Suppressor macrophage (primary cell): ENCODE measurements at regions not wholly inside any gene's neighbourhood (a gene's known extent, or its start where the extent isn't known, plus 50 kb on each side); places are given as distances from the start of the nearest gene placed in this dataset.
A peak's percentile ranks its signal among the peaks of the same experiment; 100 is the strongest.
"Not testable (repeated sequence)": the region's sequence is repeated elsewhere in the genome, so short reads cannot be mapped to it uniquely, and the experiment has no call there.

Source experiments
- DNase-seq, 4 experiments: peaks; one replicate each; pipeline ENCODE4 v3.0.0-alpha.2; 2020 to 2022

DNA sequence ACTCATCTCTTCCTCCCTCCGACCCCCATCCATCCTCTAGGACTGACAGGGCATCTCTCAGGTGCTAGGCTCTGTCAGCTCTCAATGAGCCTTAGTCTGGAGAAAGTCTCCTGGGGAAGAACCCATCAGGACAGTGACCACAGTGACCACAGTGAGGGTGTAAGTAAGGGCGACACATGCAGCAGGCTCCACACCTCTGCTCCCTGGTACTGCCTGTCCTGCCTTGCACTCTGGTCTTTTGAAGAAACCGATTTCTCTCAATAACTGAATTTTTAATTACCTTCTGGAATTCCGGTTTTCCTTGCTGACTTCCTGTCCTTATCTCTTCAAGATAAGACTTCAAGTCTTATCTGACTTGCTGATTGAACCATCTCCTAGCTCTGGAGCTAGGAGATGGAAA, 190.2 kb downstream of the ACTR3B start:
- no peak for DNase-seq

DNA sequence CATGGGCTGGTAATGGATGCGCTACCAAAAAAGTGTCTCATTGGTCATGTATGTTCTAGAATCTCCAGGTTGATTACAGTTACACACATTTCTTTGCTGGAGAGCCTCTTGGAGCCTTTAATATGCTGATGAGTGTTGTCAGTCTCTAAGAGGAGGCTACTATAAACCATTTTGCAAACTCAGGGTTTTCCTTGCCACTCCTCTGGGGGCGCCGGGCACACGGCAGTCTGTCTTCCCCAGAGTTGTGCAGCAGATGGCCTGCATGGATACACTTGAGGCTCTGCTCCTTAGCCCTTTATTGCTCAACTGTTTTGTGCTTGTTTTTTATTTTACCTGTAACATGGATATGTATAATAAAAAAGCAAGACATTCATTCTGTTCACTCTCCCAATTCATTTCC, 196.5 kb downstream of the ACTR3B start:
- DNase-seq = no peak

DNA sequence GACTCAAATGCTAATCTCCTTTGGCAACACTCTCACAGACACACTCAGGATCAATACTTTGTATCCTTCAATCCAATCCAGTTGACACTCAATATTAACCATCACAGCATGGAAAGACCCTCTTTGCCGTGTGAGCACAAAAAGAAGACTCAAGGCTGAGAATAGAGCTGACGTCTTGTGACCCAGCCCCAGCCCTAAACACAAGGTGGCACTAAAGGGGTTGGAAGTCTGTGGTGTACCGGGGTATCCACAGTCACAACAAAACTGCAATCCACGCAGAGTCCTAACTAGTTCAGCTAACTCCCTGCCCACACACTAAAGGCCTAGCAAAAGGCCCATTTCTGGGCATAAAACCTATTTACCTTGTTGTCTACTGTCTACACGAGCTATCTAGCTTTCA, 200.1 kb downstream of the ACTR3B start:
- no peak for DNase-seq

- DNase-seq = not testable (repeated sequence)
These were observed 202.2 kb downstream of the ACTR3B start for GRCh38 chr7:152961796-152962195.

- DNase-seq = no peak
These were observed 206.6 kb downstream of the ACTR3B start for GRCh38 chr7:152966189-152966588.

DNA sequence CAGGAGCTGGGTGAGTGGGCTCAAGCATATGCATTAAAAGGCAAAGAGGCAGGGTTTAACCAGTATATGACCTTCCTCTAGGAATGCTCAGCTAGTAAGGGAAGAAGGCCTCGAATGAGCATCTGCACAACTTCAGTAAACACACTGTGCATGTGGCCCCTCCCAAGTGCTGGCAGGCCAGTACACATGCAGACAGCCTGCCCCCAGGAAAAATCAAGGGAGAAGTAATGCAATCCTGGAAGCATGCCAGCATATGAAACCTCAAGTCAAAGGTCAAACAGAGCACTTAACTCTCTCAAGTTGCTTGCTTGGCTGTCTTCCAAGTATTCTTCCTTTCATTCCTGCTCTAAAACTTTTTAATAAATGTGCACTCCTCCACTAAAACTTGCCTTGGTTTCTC, 208.4 kb downstream of the ACTR3B start:
- peak in 1 of 4 experiments; percentile 0 for DNase-seq

GRCh38 chr7:152968514-152968913, 209.0 kb downstream of the ACTR3B start:
- DNase-seq = no peak

DNA sequence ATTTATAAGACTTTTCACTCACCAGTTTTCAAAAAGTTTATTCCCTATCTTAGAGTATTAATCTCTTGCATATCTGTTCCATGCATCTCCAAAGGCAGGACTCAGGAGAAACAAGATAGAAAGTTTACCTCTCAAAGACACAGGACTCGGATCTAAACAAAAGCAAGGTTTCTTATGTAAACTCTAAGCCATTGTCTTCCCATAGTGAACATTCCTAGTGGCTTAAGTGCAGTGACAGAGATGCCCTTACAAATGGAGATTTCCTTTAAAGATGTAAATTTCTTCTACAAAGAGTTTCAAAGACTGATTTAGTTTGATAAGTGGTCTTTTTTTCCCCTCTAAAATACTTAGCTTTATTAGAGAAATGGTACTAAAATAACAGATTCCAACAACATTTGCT, 209.8 kb downstream of the ACTR3B start:
- no peak for DNase-seq

- no peak for DNase-seq
These were observed 210.3 kb downstream of the ACTR3B start for GRCh38 chr7:152969839-152970238.

GRCh38 chr7:152970481-152970880, 210.9 kb downstream of the ACTR3B start:
- no peak for DNase-seq

- DNase-seq = no peak
These were observed 215.0 kb downstream of the ACTR3B start for GRCh38 chr7:152974577-152974976.

DNA sequence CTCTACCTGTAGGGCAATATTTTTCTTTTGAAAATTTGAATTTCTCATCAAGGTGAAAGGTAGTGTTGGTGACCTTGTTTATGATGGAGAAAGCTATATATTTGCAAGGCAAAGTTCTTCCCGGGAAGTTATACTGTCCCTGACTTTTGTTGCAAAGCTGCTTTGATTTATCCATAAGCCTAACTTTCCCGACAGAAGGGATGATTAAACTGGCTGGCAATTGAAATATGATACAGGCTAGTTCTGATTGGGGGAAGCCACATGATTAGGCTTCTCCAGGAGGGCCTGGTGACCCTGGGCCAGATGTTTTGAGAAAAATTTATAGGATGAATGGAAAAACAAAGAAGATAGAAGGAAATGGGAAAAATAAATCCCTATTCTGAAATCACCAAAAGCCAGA, 215.5 kb downstream of the ACTR3B start:
- no peak for DNase-seq

DNA sequence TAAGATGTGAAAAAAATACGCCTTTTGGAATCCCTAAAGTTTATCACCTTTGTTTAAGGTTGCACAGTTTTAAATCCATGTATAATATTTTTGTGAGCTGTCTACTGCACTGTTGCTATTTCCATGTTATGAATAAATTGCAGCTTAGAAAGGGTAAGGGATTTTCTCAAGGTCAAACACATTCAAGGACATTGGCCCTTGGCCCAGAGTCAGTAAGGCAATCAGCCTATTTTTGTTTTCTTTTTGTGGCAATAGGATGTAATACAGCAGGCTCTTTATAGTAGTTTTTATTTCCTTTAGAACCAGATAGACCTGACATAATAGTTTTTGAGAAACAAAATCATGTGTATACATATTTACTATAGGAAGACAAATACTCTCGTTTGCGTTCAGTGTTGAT, 219.8 kb downstream of the ACTR3B start:
- no peak for DNase-seq

DNA sequence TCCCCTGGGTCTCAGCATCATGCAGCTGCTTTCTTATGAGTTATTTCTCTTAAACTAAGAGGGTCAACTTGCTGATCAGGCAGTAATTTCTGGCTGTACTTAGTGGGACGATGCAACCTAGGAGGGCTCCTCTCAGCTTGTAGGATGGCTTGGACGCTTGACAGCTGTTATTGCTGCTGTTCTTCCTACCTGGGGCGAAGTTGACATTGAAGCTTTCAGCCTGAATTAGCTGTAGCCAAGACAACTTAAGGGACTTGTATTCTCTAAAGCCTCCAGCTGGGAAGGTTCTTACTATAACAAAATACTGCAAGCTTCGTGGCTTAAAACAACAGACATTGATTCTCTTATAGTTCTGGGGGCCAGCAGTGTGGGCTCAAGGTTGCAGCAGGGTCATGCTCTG, 224.9 kb downstream of the ACTR3B start:
- DNase-seq = no peak

DNA sequence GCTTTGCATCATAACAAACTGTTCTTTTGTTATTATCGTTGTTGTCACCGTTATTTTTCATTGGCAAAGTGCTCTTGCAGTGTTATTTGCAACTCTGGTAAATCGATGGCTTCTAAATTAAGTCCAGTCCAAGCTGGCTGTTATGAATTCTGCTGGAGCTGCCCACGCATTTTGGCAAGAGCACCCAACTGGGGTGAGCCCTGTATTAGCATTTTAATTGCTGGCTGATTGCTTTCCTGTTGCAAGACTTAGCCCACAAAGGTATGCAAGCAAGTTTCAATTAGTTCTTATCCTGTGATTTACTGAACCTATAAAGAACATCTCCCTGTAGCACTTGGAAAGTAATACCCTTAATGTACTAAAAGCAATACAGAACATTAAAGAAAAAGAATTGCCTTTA, 226.8 kb downstream of the ACTR3B start:
- no peak for DNase-seq

- no peak for DNase-seq
These were observed 228.1 kb downstream of the ACTR3B start for GRCh38 chr7:152987656-152988055.

DNA sequence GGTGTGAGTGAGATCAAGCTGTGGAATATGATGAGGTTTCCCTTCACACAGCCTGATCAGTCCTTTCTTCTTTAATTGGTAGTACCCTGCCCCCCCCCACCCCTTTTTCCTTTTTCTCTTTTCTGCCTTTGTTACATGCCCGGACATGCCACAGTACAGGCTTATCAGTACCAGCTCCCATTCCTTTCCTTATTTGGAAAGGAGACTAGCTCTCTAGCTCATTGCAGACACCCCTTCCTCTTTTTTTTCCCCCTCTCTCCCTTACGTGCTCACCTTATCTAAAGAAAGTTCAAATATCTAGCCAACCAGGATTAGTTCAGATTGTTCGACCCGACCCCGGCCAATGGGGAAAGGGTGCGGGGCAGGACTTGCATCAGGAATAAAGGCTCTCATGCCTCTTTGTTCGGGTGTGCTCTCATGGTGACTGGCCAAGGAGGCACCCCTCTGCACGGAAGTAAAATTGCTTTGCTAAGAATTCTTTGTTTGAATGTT, 230.4 kb downstream of the ACTR3B start:
- no peak for DNase-seq

GRCh38 chr7:152998420-152998819, 238.9 kb downstream of the ACTR3B start:
- DNase-seq = no peak

DNA sequence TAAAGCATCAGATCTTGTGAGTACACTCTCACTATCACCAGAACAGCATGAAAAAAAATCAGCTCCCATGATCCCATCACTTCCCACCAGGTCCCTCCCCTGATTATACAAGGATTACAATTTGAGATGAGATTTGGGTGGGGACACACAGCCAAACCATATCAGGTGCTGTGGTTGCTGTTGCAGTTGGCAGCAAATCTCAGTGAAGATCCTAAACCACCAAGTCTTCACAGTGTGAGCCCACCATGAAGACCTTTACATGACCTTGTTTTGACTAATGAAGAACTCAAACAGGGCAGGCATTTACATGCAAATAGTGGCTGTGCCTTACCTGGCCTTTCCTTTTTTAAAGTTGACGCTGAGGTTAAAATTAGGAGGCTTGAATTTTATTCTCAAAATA, 242.6 kb downstream of the ACTR3B start:
- no peak for DNase-seq

- DNase-seq = no peak
These were observed 243.0 kb downstream of the ACTR3B start for GRCh38 chr7:153002572-153002971.

DNA sequence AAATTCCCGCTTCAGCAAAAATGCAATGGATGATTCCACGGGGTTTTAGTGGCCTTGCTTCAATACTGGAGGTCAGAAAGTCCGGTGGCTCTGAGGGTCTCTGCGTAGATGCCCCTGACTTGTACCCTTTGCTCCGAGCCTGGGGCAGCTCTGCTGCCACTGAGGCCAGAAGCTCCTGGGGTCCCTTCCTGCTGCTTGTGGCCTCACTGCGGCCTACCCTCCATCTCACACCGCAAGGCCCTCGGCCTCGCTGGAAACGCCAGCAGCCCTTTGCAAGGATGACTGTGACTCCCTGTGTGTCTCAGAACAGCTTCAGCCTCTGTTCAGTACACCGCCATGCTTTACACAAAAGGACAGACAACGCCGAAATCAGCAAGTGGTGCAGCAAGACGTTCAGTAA, 244.8 kb downstream of the ACTR3B start:
- DNase-seq = no peak

- DNase-seq = no peak
These were observed 246.3 kb downstream of the ACTR3B start for GRCh38 chr7:153005750-153006435.

- no peak for DNase-seq
These were observed 246.9 kb downstream of the ACTR3B start for GRCh38 chr7:153006452-153006851.

DNA sequence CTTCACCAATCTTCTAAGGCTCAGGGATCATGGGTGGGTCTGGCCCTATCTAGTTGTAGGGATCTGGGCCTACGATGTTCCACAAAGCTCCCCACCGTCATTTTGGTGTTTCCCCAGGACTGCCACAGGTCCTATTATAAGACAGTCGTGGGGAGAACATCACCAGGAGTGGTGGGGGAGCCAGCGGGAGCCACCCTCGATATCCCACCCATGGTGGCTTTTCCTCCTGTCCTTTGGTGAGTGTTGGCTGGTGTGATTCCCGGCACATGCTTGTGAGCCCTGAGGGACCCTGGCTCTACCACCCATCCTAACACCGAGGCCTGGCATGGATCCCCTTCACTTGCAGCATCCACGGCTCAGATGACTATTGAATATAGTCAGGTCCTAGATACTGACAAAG, 247.4 kb downstream of the ACTR3B start:
- DNase-seq = no peak

- no peak for DNase-seq
These were observed 250.9 kb downstream of the ACTR3B start for GRCh38 chr7:153010416-153010815.
